HepG2 (cell line): ENCODE measurements at regions not wholly inside any gene's neighbourhood (a gene's known extent, or its start where the extent isn't known, plus 50 kb on each side); places are given as distances from the start of the nearest gene placed in this dataset.
"Not testable (repeated sequence)": the region's sequence is repeated elsewhere in the genome, so short reads cannot be mapped to it uniquely, and the experiment has no call there.

Experiments used
- ATAC-seq: fragments of 200-7000 bp; cut with Tn5 transposase; 3 replicates; pipeline ENCODE4 v1.9.1; 2020; ENCODE audit warnings: mild to moderate bottlenecking, moderate library complexity
- BruUV-seq: library from RNA; stranded (reverse); fragments of 400-500 nt; replicated peaks from 2 replicates; lab custom pipeline; 2021; lab: Mats Ljungman, UMichigan
- CTCF ChIA-PET: fragments of 300-600 bp; formaldehyde crosslinking; extraction: SDS; loops from one replicate; lab custom pipeline; 2021; ENCODE audit warnings: low total read pairs, inconsistent platforms, low intra/inter-chr PET ratio; lab: Yijun Ruan, JAX
- POLR2A ChIA-PET: fragments of 350-600 bp; sonication (Branson Sonifier 250); formaldehyde crosslinking; loops from one replicate; lab custom pipeline; 2020; ENCODE audit warnings: antibody characterized with exemption, inconsistent platforms; lab: Yijun Ruan, JAX
- DNase-seq: peaks from one replicate; pipeline ENCODE4 v3.0.0-alpha.2; 2015; ENCODE audit warnings: low spot score
- FAIRE-seq: peaks from 3 replicates; lab custom pipeline; 2011; peaks lifted over from hg19 to GRCh38; lab: Jason Lieb, UNC
- H2AFZ ChIP-seq: one replicate; pipeline ENCODE4 v1.6.1; 2011; ENCODE audit warnings: low read length, inconsistent platforms
- H3K27ac ChIP-seq: fragments of 300-600 bp; 3 replicates; pipeline ENCODE4 v1.8.0; 2011; ENCODE audit warnings: mixed run types, mild to moderate bottlenecking, mixed read lengths, low read length, inconsistent platforms; ENCODE audit not compliant: insufficient read depth; ENCODE audit errors: extremely low read length
- H3K27me3 ChIP-seq, 2 experiments: fragments of 200-600 bp in 1 of 2; 2 replicates in 1 of 2; 3 replicates in 1 of 2; pipeline versions ENCODE4 v1.6.0 to v1.8.0; 2011; ENCODE audit warnings: low read length in 2 of 2, mild to moderate bottlenecking in 2 of 2, moderate library complexity in 2 of 2, inconsistent platforms in 1 of 2; ENCODE audit not compliant: insufficient read depth in 2 of 2, control insufficient read depth in 1 of 2
- H3K36me3 ChIP-seq, 2 experiments: fragments of 200-600 bp in 1 of 2; replicated peaks in 1 of 2; 2 replicates in 1 of 2; 3 replicates in 1 of 2; pipeline versions ENCODE4 v1.5.1 to v1.8.0; 2011; ENCODE audit warnings: low read length in 2 of 2, inconsistent platforms in 1 of 2; ENCODE audit not compliant: insufficient read depth in 2 of 2, control insufficient read depth in 1 of 2
- H3K4me1 ChIP-seq: 2 replicates; pipeline ENCODE4 v1.5.1; 2012; ENCODE audit warnings: low read length, inconsistent platforms; ENCODE audit not compliant: insufficient read depth
- H3K4me2 ChIP-seq: 2 replicates; pipeline ENCODE4 v1.6.0; 2011; ENCODE audit warnings: low read depth, low read length, inconsistent platforms
- H3K4me3 ChIP-seq, 3 experiments: fragments of 200-600 bp in 1 of 3; sonication (generic), shearing (Covaris generic) in 1 of 3; replicated peaks in 1 of 3; 2 replicates each; pipeline ENCODE4 v1.5.1; 2011 to 2016; ENCODE audit warnings: low read length in 3 of 3, inconsistent platforms in 2 of 3, low read depth in 2 of 3, mild to moderate bottlenecking in 2 of 3, control low read depth in 1 of 3, mixed read lengths in 1 of 3; ENCODE audit not compliant: insufficient read depth in 1 of 3
- H3K79me2 ChIP-seq: one replicate; pipeline ENCODE4 v1.6.1; 2011; ENCODE audit warnings: low read length, inconsistent platforms; ENCODE audit not compliant: insufficient read depth
- H3K9ac ChIP-seq: 2 replicates; pipeline ENCODE4 v1.6.0; 2011; ENCODE audit warnings: mild to moderate bottlenecking, low read depth, low read length, inconsistent platforms; ENCODE audit not compliant: insufficient read depth
- H3K9me3 ChIP-seq: 2 replicates; pipeline ENCODE4 v1.5.1; 2012; ENCODE audit warnings: mild to moderate bottlenecking, low read length
- H4K20me1 ChIP-seq: 2 replicates; pipeline ENCODE4 v1.6.0; 2011; ENCODE audit warnings: inconsistent platforms, mild to moderate bottlenecking, low read length, moderate library complexity; ENCODE audit not compliant: insufficient read depth
- AKAP8 ChIP-seq: sonication (generic); formaldehyde crosslinking; IDR thresholded peaks from 2 replicates; pipeline ENCODE4 v1.5.1; 2020; ENCODE audit warnings: mild to moderate bottlenecking, missing genetic modification reagents
- TCF12 ChIP-seq, 2 experiments: fragments of 450-650 bp in 1 of 2; sonication (generic) in 1 of 2; formaldehyde crosslinking in 1 of 2; IDR thresholded peaks; 2 replicates each; pipeline versions ENCODE4 v1.6.1 to v1.8.0; 2017 to 2022; ENCODE audit warnings: antibody characterized with exemption in 1 of 2, mild to moderate bottlenecking in 1 of 2, missing genetic modification reagents in 1 of 2, moderate library complexity in 1 of 2
- WGBS: methylation state at CpG from one replicate; pipeline ENCODE4 v1.1.6; 2017; ENCODE audit warnings: low lambda C conversion rate; 5-methylcytosine and 5-hydroxymethylcytosine counted together
- in situ Hi-C: cut with HindIII; loops from 2 replicates; pipeline ENCODE4 v1.10.0; 2017; ENCODE audit warnings: low pct_unique_long_range_greater_than_20kb; ENCODE audit not compliant: extremely low pct_ligation_motif_present
- intact Hi-C: fragments of 100-400 bp; cut with micrococcal nuclease; formaldehyde crosslinking; loops from one replicate; pipeline ENCODE4 v1.10.0; 2022; ENCODE audit not compliant: unreplicated experiment

- not testable (repeated sequence) for FAIRE-seq
- 18% methylated on average over 6 of the region's 6 CpGs for WGBS
These were observed 800.0 kb downstream of the AACS start for GRCh38 chr12:125865236-125865635.

GRCh38 chr12:125871811-125872594 is 806.8 kb downstream of the AACS start:
- Histone ChIP-seq H3K9me3 (no peaks in the 10 kb centered on the region), H3K36me3 (no peaks in the 10 kb centered on the region), H3K79me2 (no peaks in the 10 kb centered on the region), H4K20me1 (no peaks in the 10 kb centered on the region), H3K4me2 (no peak overlapping the region), H3K4me1 (no peaks in the 10 kb centered on the region), H3K9ac (no peak overlapping the region), H3K27ac (no peak overlapping the region), H2AFZ (no peak overlapping the region), H3K27me3 (no peaks in the 10 kb centered on the region), H3K4me3 (no peak overlapping the region)
- ATAC-seq, result no peak
- intact Hi-C loops (no loop called here), in situ Hi-C loops (no loop called here)
- FAIRE-seq, result no peak
- no peak for DNase-seq
- TF ChIP-seq TCF12 (IDR thresholded peaks at IDR 0.05) (no peak), TCF12 (CRISPR knock-in tag; IDR thresholded peaks at IDR 0.05) (no peak), AKAP8 (CRISPR knock-in tag) (no peak)
- ChIA-PET POLR2A (no interaction called here), CTCF (no interaction called here)
- no TSS peak for BruUV-seq
- WGBS, result 73% methylated on average over 4 of the region's 9 CpGs

More at GRCh38 chr12:125865236-125865635, 800.0 kb downstream of the AACS start:
- H3K4me3 ChIP-seq, H3K27me3 ChIP-seq, intact Hi-C loops, CTCF ChIA-PET, H3K4me2 ChIP-seq, in situ Hi-C loops, H3K4me1 ChIP-seq, ATAC-seq, DNase-seq, POLR2A ChIA-PET, H3K79me2 ChIP-seq, H3K9ac ChIP-seq, H3K27ac ChIP-seq, BruUV-seq, H3K9me3 ChIP-seq, H3K36me3 ChIP-seq, H2AFZ ChIP-seq, H4K20me1 ChIP-seq: not testable (repeated sequence)
